Astrocyte of the cerebellum (primary cell): ENCODE measurements at regions not wholly inside any gene's neighbourhood (a gene's known extent, or its start where the extent isn't known, plus 50 kb on each side); places are given as distances from the start of the nearest gene placed in this dataset.

Source experiments
- DNase-seq: peaks from one replicate; pipeline ENCODE4 v3.0.0-alpha.2; 2011; ENCODE audit warnings: low read depth
- H3K4me3 ChIP-seq: 2 replicates; pipeline ENCODE4 v1.5.1; 2011; ENCODE audit warnings: mild to moderate bottlenecking, low read depth, low read length, moderate library complexity
- in situ Hi-C: cut with HindIII; loops from 2 replicates; pipeline ENCODE4 v1.10.0; 2017; ENCODE audit warnings: low sequenced_read_pairs
- TF ChIP-seq, protein P1 (sequence below): IDR thresholded peaks from 2 replicates; pipeline ENCODE4 v1.5.1; 2012; ENCODE audit warnings: low read length, low read depth, moderate library complexity, mild to moderate bottlenecking; ENCODE audit errors: missing control alignments

- TF ChIP-seq, protein P1, sequence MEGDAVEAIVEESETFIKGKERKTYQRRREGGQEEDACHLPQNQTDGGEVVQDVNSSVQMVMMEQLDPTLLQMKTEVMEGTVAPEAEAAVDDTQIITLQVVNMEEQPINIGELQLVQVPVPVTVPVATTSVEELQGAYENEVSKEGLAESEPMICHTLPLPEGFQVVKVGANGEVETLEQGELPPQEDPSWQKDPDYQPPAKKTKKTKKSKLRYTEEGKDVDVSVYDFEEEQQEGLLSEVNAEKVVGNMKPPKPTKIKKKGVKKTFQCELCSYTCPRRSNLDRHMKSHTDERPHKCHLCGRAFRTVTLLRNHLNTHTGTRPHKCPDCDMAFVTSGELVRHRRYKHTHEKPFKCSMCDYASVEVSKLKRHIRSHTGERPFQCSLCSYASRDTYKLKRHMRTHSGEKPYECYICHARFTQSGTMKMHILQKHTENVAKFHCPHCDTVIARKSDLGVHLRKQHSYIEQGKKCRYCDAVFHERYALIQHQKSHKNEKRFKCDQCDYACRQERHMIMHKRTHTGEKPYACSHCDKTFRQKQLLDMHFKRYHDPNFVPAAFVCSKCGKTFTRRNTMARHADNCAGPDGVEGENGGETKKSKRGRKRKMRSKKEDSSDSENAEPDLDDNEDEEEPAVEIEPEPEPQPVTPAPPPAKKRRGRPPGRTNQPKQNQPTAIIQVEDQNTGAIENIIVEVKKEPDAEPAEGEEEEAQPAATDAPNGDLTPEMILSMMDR = no peak
- in situ Hi-C loops = no loop called here
- DNase-seq = no peak
- no peak overlapping the region for H3K4me3 ChIP-seq
These were observed 71.8 kb upstream of the CENPW start for GRCh38 chr6:126268092-126268491.

- DNase-seq = no peak
- TF ChIP-seq, protein P1 = no peak
- in situ Hi-C loops = no loop called here
These were observed 59.6 kb upstream of the CENPW start for GRCh38 chr6:126280287-126280686.

GRCh38 chr6:126285871-126286365, 54.0 kb upstream of the CENPW start:
- TF ChIP-seq, protein P1 = no peak
- in situ Hi-C loops = no loop called here
- H3K4me3 ChIP-seq = no peak overlapping the region
- DNase-seq = no peak

More at GRCh38 chr6:126280287-126280686, 59.6 kb upstream of the CENPW start:
- H3K4me3 ChIP-seq = no peak overlapping the region
